ENCODE measurements at regions not wholly inside any gene's neighbourhood (a gene's known extent, or its start where the extent isn't known, plus 50 kb on each side); places are given as distances from the start of the nearest gene placed in this dataset.
"Not testable (repeated sequence)": the region's sequence is repeated elsewhere in the genome, so short reads cannot be mapped to it uniquely, and the experiment has no call there.

DNA sequence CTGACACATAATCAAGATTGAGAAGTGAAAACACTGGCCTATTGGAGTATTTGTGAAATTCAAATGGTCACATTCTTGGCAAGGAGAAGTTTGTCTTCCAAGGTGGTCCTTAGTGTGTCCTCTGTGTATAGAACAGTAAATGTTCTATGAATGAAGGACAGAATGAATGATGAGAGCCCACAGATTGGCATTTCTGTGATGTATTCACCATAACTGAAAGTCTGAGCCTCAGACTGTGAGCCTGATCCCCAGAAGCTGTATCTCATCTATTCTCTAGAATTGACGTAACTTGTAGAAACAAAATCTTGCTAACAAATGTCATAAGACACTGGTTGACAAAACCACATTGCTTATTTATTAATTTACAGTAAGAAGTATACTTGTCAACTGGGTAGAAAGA is 111.5 kb upstream of the ETV3 start:
- no peaks in the 10 kb centered on the region for H3K27me3 ChIP-seq (ENCODE audit: control insufficient read depth in 3 of 3, insufficient read depth in 3 of 3, low read length in 2 of 3)
- peaks cover 0 to 8% (median 0%) of the 10 kb centered on the region in 5 donors for H3K4me1 ChIP-seq (ENCODE audit: control insufficient read depth in 5 of 5, insufficient read depth in 5 of 5, low read length in 5 of 5)
- no peak overlapping the region for H3K4me3 ChIP-seq
- no peaks in the 10 kb centered on the region for H3K36me3 ChIP-seq (ENCODE audit: control insufficient read depth in 4 of 4, insufficient read depth in 4 of 4, low read length in 4 of 4)
- DNase-seq (no peak), ATAC-seq (ENCODE audit: insufficient read depth, low FRiP score) (no peak)
- peaks cover 0 to 5% (median 2%) of the 10 kb centered on the region in 4 donors for H3K9me3 ChIP-seq (ENCODE audit: control insufficient read depth in 4 of 4, insufficient read depth in 3 of 4, low read length in 3 of 4)
- no peak for TF ChIP-seq CTCF (IDR thresholded peaks at IDR 0.05; ENCODE audit: control extremely low read depth, extremely low read depth)
- H3K9ac ChIP-seq (ENCODE audit: insufficient read depth in 1 of 2, low read length in 2 of 2), result no peak overlapping the region
- WGBS, 2 donors, result 93 to 97% methylated on average over 1 of the region's 1 CpG
- H3K27ac ChIP-seq (ENCODE audit: low read depth in 1 of 2, low read length in 1 of 2), result no peak overlapping the region

- peaks cover 0 to 5% (median 2%) of the 10 kb centered on the region in 4 donors for H3K9me3 ChIP-seq (ENCODE audit: control insufficient read depth in 4 of 4, insufficient read depth in 3 of 4, low read length in 3 of 4)
- no peaks in the 10 kb centered on the region for H3K36me3 ChIP-seq (ENCODE audit: control insufficient read depth in 4 of 4, insufficient read depth in 4 of 4, low read length in 4 of 4)
- WGBS, 2 donors, result 22 to 50% methylated on average over 2 of the region's 2 CpGs
- peaks cover 0 to 8% (median 0%) of the 10 kb centered on the region in 5 donors for H3K4me1 ChIP-seq (ENCODE audit: control insufficient read depth in 5 of 5, insufficient read depth in 5 of 5, low read length in 5 of 5)
- DNase-seq (no peak), ATAC-seq (ENCODE audit: insufficient read depth, low FRiP score) (no peak)
- H3K4me3 ChIP-seq, result no peak overlapping the region
- no peaks in the 10 kb centered on the region for H3K27me3 ChIP-seq (ENCODE audit: control insufficient read depth in 3 of 3, insufficient read depth in 3 of 3, low read length in 2 of 3)
- no peak overlapping the region for H3K9ac ChIP-seq (ENCODE audit: insufficient read depth in 1 of 2, low read length in 2 of 2)
- no peak overlapping the region for H3K27ac ChIP-seq (ENCODE audit: low read depth in 1 of 2, low read length in 1 of 2)
- no peak for TF ChIP-seq CTCF (IDR thresholded peaks at IDR 0.05; ENCODE audit: control extremely low read depth, extremely low read depth)
Observed at GRCh38 chr1:157249326-157249725, 111.1 kb upstream of the ETV3 start.

GRCh38 chr1:157247764-157248049 is 109.5 kb upstream of the ETV3 start:
- not testable (repeated sequence) for ATAC-seq (ENCODE audit: insufficient read depth, low FRiP score); H3K4me3 ChIP-seq; H3K9ac ChIP-seq (ENCODE audit: insufficient read depth in 1 of 2, low read length in 2 of 2); H3K27ac ChIP-seq (ENCODE audit: low read depth in 1 of 2, low read length in 1 of 2); H3K27me3 ChIP-seq (ENCODE audit: control insufficient read depth in 3 of 3, insufficient read depth in 3 of 3, low read length in 2 of 3); DNase-seq; H3K4me1 ChIP-seq (ENCODE audit: control insufficient read depth in 5 of 5, insufficient read depth in 5 of 5, low read length in 5 of 5); H3K36me3 ChIP-seq (ENCODE audit: control insufficient read depth in 4 of 4, insufficient read depth in 4 of 4, low read length in 4 of 4); H3K9me3 ChIP-seq (ENCODE audit: control insufficient read depth in 4 of 4, insufficient read depth in 3 of 4, low read length in 3 of 4)
- whole genome bisulfite sequencing, 2 donors, result 81 to 93% methylated on average over 2 of the region's 2 CpGs

DNA sequence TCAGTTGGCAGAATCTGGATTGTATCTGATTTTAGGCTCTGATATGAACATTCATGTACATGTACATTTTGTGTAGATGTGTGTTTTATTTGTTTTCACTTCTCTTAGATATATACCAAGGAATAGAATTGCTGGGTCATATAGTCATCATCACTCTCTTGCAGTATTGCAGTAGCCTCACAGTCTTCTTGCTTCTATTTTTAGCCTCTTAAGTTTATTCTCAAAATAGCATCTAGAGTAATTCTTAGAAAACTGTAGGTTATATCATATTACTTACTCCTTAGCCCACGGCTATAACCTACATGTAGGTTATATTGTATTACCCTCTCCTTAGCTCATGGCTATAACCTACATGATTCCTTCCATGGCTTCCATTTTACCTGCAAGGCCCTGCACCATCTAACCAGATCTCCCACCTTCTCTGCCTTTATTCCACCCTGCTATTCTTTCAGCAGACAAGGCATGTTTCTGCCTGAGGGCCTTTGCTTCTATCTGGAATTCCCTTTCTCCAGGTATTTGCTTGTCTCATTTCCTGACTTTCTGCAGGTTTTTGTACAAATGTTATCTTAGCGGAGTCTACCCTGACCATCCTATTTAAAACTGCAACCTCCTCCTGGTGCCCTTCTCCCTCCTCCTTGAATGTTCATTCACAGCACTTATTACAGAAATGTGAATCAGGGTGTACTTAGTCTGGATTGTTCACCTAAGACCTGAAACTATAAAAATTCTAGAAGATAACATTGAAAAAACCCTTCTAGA is 109.0 kb upstream of the ETV3 start:
- H3K27me3 ChIP-seq (ENCODE audit: control insufficient read depth in 3 of 3, insufficient read depth in 3 of 3, low read length in 2 of 3), result no peaks in the 10 kb centered on the region
- peaks cover 0 to 8% (median 0%) of the 10 kb centered on the region in 5 donors for H3K4me1 ChIP-seq (ENCODE audit: control insufficient read depth in 5 of 5, insufficient read depth in 5 of 5, low read length in 5 of 5)
- H3K4me3 ChIP-seq, result no peak overlapping the region
- no peak overlapping the region for H3K27ac ChIP-seq (ENCODE audit: low read depth in 1 of 2, low read length in 1 of 2)
- H3K9me3 ChIP-seq (ENCODE audit: control insufficient read depth in 4 of 4, insufficient read depth in 3 of 4, low read length in 3 of 4), result peaks cover 0 to 4% (median 1%) of the 10 kb centered on the region in 4 donors
- ATAC-seq (ENCODE audit: insufficient read depth, low FRiP score) (no peak), DNase-seq (no peak)
- TF ChIP-seq CTCF (IDR thresholded peaks at IDR 0.05; ENCODE audit: control extremely low read depth, extremely low read depth), result no peak
- 91 to 94% methylated on average over 2 of the region's 2 CpGs for WGBS, 2 donors
- no peak overlapping the region for H3K9ac ChIP-seq (ENCODE audit: insufficient read depth in 1 of 2, low read length in 2 of 2)
- H3K36me3 ChIP-seq (ENCODE audit: control insufficient read depth in 4 of 4, insufficient read depth in 4 of 4, low read length in 4 of 4), result no peaks in the 10 kb centered on the region

Measured in lung (tissue), 11 donors.